K562 (cell line): ENCODE measurements at regions not wholly inside any gene's neighbourhood (a gene's known extent, or its start where the extent isn't known, plus 50 kb on each side); places are given as distances from the start of the nearest gene placed in this dataset.
"Not testable (repeated sequence)": the region's sequence is repeated elsewhere in the genome, so short reads cannot be mapped to it uniquely, and the experiment has no call there.

ENCODE experiments used
- ATAC-seq: fragments of 200-7000 bp; cut with Tn5 transposase; 3 replicates; pipeline ENCODE4 v1.9.1; 2020; ENCODE audit warnings: moderate library complexity
- BruUV-seq: library from RNA; stranded (reverse); fragments of 400-500 nt; replicated peaks from 2 replicates; lab custom pipeline; 2021; lab: Mats Ljungman, UMichigan
- CTCF ChIA-PET: fragments of 300-600 bp; formaldehyde crosslinking; extraction: SDS; loops from one replicate; lab custom pipeline; 2021; ENCODE audit warnings: low intra/inter-chr PET ratio; lab: Yijun Ruan, JAX
- POLR2A ChIA-PET: fragments of 300-600, 350-650 bp; sonication (Branson Sonifier 250); formaldehyde crosslinking; extraction: SDS; loops from one replicate; lab custom pipeline; 2021; ENCODE audit warnings: antibody characterized with exemption, inconsistent platforms; lab: Yijun Ruan, JAX
- DNase-seq, 4 experiments: peaks; one replicate each; pipeline versions ENCODE4 v3.0.0 to v3.0.0-alpha.2; 2011 to 2018; ENCODE audit warnings: low spot score in 3 of 4, mixed read lengths in 3 of 4; ENCODE audit errors: extremely low read depth in 1 of 4
- FAIRE-seq: peaks from 2 replicates; lab custom pipeline; 2011; peaks lifted over from hg19 to GRCh38; lab: Jason Lieb, UNC
- H2AFZ ChIP-seq: 2 replicates; pipeline ENCODE4 v1.6.0; 2011; ENCODE audit warnings: low read depth, low read length, control low read depth, inconsistent platforms
- H3K27ac ChIP-seq: fragments of 200-600 bp; 3 replicates; pipeline ENCODE4 v1.8.0; 2011; ENCODE audit warnings: low read depth, mild to moderate bottlenecking, control low read depth, inconsistent platforms, low read length, moderate library complexity, mixed read lengths; ENCODE audit errors: extremely low read depth
- H3K27me3 ChIP-seq, 2 experiments: fragments of 300-600 bp in 1 of 2; 2 replicates in 1 of 2; 3 replicates in 1 of 2; pipeline versions ENCODE4 v1.6.0 to v1.8.0; 2011; ENCODE audit warnings: inconsistent platforms in 2 of 2, low read length in 2 of 2, mild to moderate bottlenecking in 1 of 2, mixed read lengths in 1 of 2, moderate library complexity in 1 of 2; ENCODE audit not compliant: control insufficient read depth in 2 of 2, insufficient read depth in 2 of 2
- H3K36me3 ChIP-seq: fragments of 300-600 bp; 3 replicates; pipeline ENCODE4 v1.8.0; 2011; ENCODE audit warnings: mild to moderate bottlenecking, low read length, inconsistent platforms; ENCODE audit not compliant: control insufficient read depth, insufficient read depth
- H3K4me1 ChIP-seq, 2 experiments: fragments of 200-600 bp in 1 of 2; replicated peaks in 1 of 2; 2 replicates in 1 of 2; 3 replicates in 1 of 2; pipeline versions ENCODE4 v1.5.1 to v1.8.0; 2011; ENCODE audit warnings: inconsistent platforms in 2 of 2, low read length in 2 of 2, mild to moderate bottlenecking in 1 of 2, mixed read lengths in 1 of 2, moderate library complexity in 1 of 2; ENCODE audit not compliant: control insufficient read depth in 2 of 2, insufficient read depth in 2 of 2
- H3K4me2 ChIP-seq: 2 replicates; pipeline ENCODE4 v1.6.1; 2011; ENCODE audit warnings: low read length, control low read depth, inconsistent platforms, mixed read lengths; ENCODE audit not compliant: insufficient read depth
- H3K4me3 ChIP-seq: fragments of 200-600 bp; sonication (generic), shearing (Covaris generic); 2 replicates; pipeline ENCODE4 v1.5.1; 2016; ENCODE audit warnings: control low read depth, inconsistent platforms
- H3K79me2 ChIP-seq: fragments of 200-600 bp; 3 replicates; pipeline ENCODE4 v1.8.0; 2011; ENCODE audit warnings: low read length, inconsistent platforms; ENCODE audit not compliant: control insufficient read depth, insufficient read depth
- H3K9ac ChIP-seq, 2 experiments: 2 replicates each; pipeline versions ENCODE4 v1.6.0 to v1.6.1; 2011; ENCODE audit warnings: low read depth in 2 of 2, low read length in 2 of 2, control low read depth in 1 of 2, inconsistent platforms in 1 of 2, mild to moderate bottlenecking in 1 of 2, mixed read lengths in 1 of 2; ENCODE audit not compliant: insufficient read depth in 1 of 2
- H3K9me1 ChIP-seq: one replicate; pipeline ENCODE4 v1.6.0; 2011; ENCODE audit warnings: inconsistent platforms, mild to moderate bottlenecking, low read length, moderate library complexity; ENCODE audit not compliant: control insufficient read depth, insufficient read depth
- H3K9me3 ChIP-seq: replicated peaks from 2 replicates; pipeline ENCODE4 v1.5.1; 2011; ENCODE audit warnings: low read depth, low read length, inconsistent platforms; ENCODE audit not compliant: control insufficient read depth, insufficient read depth
- H4K20me1 ChIP-seq: replicated peaks from 2 replicates; pipeline ENCODE4 v1.6.1; 2011; ENCODE audit warnings: low read length, inconsistent platforms, mixed read lengths; ENCODE audit not compliant: control insufficient read depth, insufficient read depth
- STAG1 ChIP-seq: sonication (generic); formaldehyde crosslinking; IDR thresholded peaks from 2 replicates; pipeline ENCODE4 v1.5.0; 2020; ENCODE audit warnings: missing genetic modification reagents, borderline replicate concordance
- WGBS: fragments of 100-300 bp; shearing (Covaris generic); methylation state at CpG from one replicate; pipeline ENCODE4 v1.1.6; 2016; ENCODE audit warnings: low coverage, mixed read lengths; ENCODE audit not compliant: insufficient coverage; ENCODE audit errors: missing lambda C conversion rate; 5-methylcytosine and 5-hydroxymethylcytosine counted together
- in situ Hi-C: fragments of 300-500 bp; cut with MboI; formaldehyde crosslinking; loops from 4 replicates; pipeline ENCODE4 v1.15.0; 2018; ENCODE audit warnings: inconsistent platforms, mixed read lengths
- intact Hi-C: fragments of 100-400 bp; cut with micrococcal nuclease; formaldehyde crosslinking; loops from 2 replicates; pipeline ENCODE4 v1.14.2; 2022

GRCh38 chr6:86070151-86070550 is 427.5 kb upstream of the SYNCRIP start:
- Histone ChIP-seq H3K9me1 (no peaks in the 10 kb centered on the region), H3K79me2 (no peaks in the 10 kb centered on the region), H3K4me1 (no peaks in the 10 kb centered on the region), H2AFZ (no peak overlapping the region), H3K27me3 (no peaks in the 10 kb centered on the region), H3K4me3 (no peak overlapping the region), H3K4me2 (no peak overlapping the region), H3K9ac (no peak overlapping the region), H3K9me3 (no peaks in the 10 kb centered on the region)
- CTCF ChIA-PET, result no interaction called here
- ATAC-seq (no peak), FAIRE-seq (no peak), DNase-seq (no peak)
- intact Hi-C loops, result no loop called here
- POLR2A ChIA-PET, result no interaction called here
- BruUV-seq, result no TSS peak
- in situ Hi-C loops, result no loop called here
- no peak for TF ChIP-seq STAG1 (CRISPR knock-in tag)
- TF ChIP-seq, all 486 proteins: peak for 0
- Histone ChIP-seq H4K20me1 (no peaks in the 10 kb centered on the region), H3K36me3 (no peaks in the 10 kb centered on the region), H3K27ac (no peak overlapping the region)

- H3K79me2 ChIP-seq, CTCF ChIA-PET, H3K27me3 ChIP-seq, POLR2A ChIA-PET, H3K4me3 ChIP-seq, H3K27ac ChIP-seq, H3K4me2 ChIP-seq, ATAC-seq, BruUV-seq, H3K9me3 ChIP-seq, intact Hi-C loops, H3K9ac ChIP-seq, FAIRE-seq, H2AFZ ChIP-seq, DNase-seq, H3K4me1 ChIP-seq, H3K36me3 ChIP-seq, in situ Hi-C loops, H3K9me1 ChIP-seq, H4K20me1 ChIP-seq: not testable (repeated sequence)
- WGBS, result 0% methylated on average over 3 of the region's 3 CpGs
These were observed 422.3 kb upstream of the SYNCRIP start for GRCh38 chr6:86065002-86065401.

- intact Hi-C loops, CTCF ChIA-PET, H4K20me1 ChIP-seq: not testable (repeated sequence)
These were observed 414.8 kb upstream of the SYNCRIP start for GRCh38 chr6:86057293-86057980.

More at GRCh38 chr6:86057293-86057980, 414.8 kb upstream of the SYNCRIP start:
- ATAC-seq, H3K9me1 ChIP-seq, H3K4me1 ChIP-seq, FAIRE-seq, H3K9ac ChIP-seq, H3K36me3 ChIP-seq, H3K4me2 ChIP-seq, H2AFZ ChIP-seq, in situ Hi-C loops, H3K4me3 ChIP-seq, POLR2A ChIA-PET, H3K9me3 ChIP-seq, H3K27me3 ChIP-seq, H3K27ac ChIP-seq, H3K79me2 ChIP-seq, BruUV-seq, DNase-seq: not testable (repeated sequence)
- under 1% methylated on average over 18 of the region's 18 CpGs for WGBS
